K562 (cell line): ENCODE measurements at regions not wholly inside any gene's neighbourhood (a gene's known extent, or its start where the extent isn't known, plus 50 kb on each side); places are given as distances from the start of the nearest gene placed in this dataset.

Experiments used
- ATAC-seq: fragments of 200-7000 bp; cut with Tn5 transposase; 3 replicates; pipeline ENCODE4 v1.9.1; 2020; ENCODE audit warnings: moderate library complexity
- BruUV-seq: library from RNA; stranded (reverse); fragments of 400-500 nt; replicated peaks from 2 replicates; lab custom pipeline; 2021; lab: Mats Ljungman, UMichigan
- CTCF ChIA-PET: fragments of 300-600 bp; formaldehyde crosslinking; extraction: SDS; loops from one replicate; lab custom pipeline; 2021; ENCODE audit warnings: low intra/inter-chr PET ratio; lab: Yijun Ruan, JAX
- POLR2A ChIA-PET: fragments of 300-600, 350-650 bp; sonication (Branson Sonifier 250); formaldehyde crosslinking; extraction: SDS; loops from one replicate; lab custom pipeline; 2021; ENCODE audit warnings: antibody characterized with exemption, inconsistent platforms; lab: Yijun Ruan, JAX
- DNase-seq, 4 experiments: peaks; one replicate each; pipeline versions ENCODE4 v3.0.0 to v3.0.0-alpha.2; 2011 to 2018; ENCODE audit warnings: low spot score in 3 of 4, mixed read lengths in 3 of 4; ENCODE audit errors: extremely low read depth in 1 of 4
- FAIRE-seq: peaks from 2 replicates; lab custom pipeline; 2011; peaks lifted over from hg19 to GRCh38; lab: Jason Lieb, UNC
- H2AFZ ChIP-seq: 2 replicates; pipeline ENCODE4 v1.6.0; 2011; ENCODE audit warnings: low read depth, low read length, control low read depth, inconsistent platforms
- H3K27ac ChIP-seq: fragments of 200-600 bp; 3 replicates; pipeline ENCODE4 v1.8.0; 2011; ENCODE audit warnings: low read depth, mild to moderate bottlenecking, control low read depth, inconsistent platforms, low read length, moderate library complexity, mixed read lengths; ENCODE audit errors: extremely low read depth
- H3K27me3 ChIP-seq, 2 experiments: fragments of 300-600 bp in 1 of 2; 2 replicates in 1 of 2; 3 replicates in 1 of 2; pipeline versions ENCODE4 v1.6.0 to v1.8.0; 2011; ENCODE audit warnings: inconsistent platforms in 2 of 2, low read length in 2 of 2, mild to moderate bottlenecking in 1 of 2, mixed read lengths in 1 of 2, moderate library complexity in 1 of 2; ENCODE audit not compliant: control insufficient read depth in 2 of 2, insufficient read depth in 2 of 2
- H3K36me3 ChIP-seq: fragments of 300-600 bp; 3 replicates; pipeline ENCODE4 v1.8.0; 2011; ENCODE audit warnings: mild to moderate bottlenecking, low read length, inconsistent platforms; ENCODE audit not compliant: control insufficient read depth, insufficient read depth
- H3K4me1 ChIP-seq, 2 experiments: fragments of 200-600 bp in 1 of 2; replicated peaks in 1 of 2; 2 replicates in 1 of 2; 3 replicates in 1 of 2; pipeline versions ENCODE4 v1.5.1 to v1.8.0; 2011; ENCODE audit warnings: inconsistent platforms in 2 of 2, low read length in 2 of 2, mild to moderate bottlenecking in 1 of 2, mixed read lengths in 1 of 2, moderate library complexity in 1 of 2; ENCODE audit not compliant: control insufficient read depth in 2 of 2, insufficient read depth in 2 of 2
- H3K4me2 ChIP-seq: 2 replicates; pipeline ENCODE4 v1.6.1; 2011; ENCODE audit warnings: low read length, control low read depth, inconsistent platforms, mixed read lengths; ENCODE audit not compliant: insufficient read depth
- H3K4me3 ChIP-seq: fragments of 200-600 bp; sonication (generic), shearing (Covaris generic); 2 replicates; pipeline ENCODE4 v1.5.1; 2016; ENCODE audit warnings: control low read depth, inconsistent platforms
- H3K79me2 ChIP-seq: fragments of 200-600 bp; 3 replicates; pipeline ENCODE4 v1.8.0; 2011; ENCODE audit warnings: low read length, inconsistent platforms; ENCODE audit not compliant: control insufficient read depth, insufficient read depth
- H3K9ac ChIP-seq, 2 experiments: 2 replicates each; pipeline versions ENCODE4 v1.6.0 to v1.6.1; 2011; ENCODE audit warnings: low read depth in 2 of 2, low read length in 2 of 2, control low read depth in 1 of 2, inconsistent platforms in 1 of 2, mild to moderate bottlenecking in 1 of 2, mixed read lengths in 1 of 2; ENCODE audit not compliant: insufficient read depth in 1 of 2
- H3K9me1 ChIP-seq: one replicate; pipeline ENCODE4 v1.6.0; 2011; ENCODE audit warnings: inconsistent platforms, mild to moderate bottlenecking, low read length, moderate library complexity; ENCODE audit not compliant: control insufficient read depth, insufficient read depth
- H3K9me3 ChIP-seq: replicated peaks from 2 replicates; pipeline ENCODE4 v1.5.1; 2011; ENCODE audit warnings: low read depth, low read length, inconsistent platforms; ENCODE audit not compliant: control insufficient read depth, insufficient read depth
- H4K20me1 ChIP-seq: replicated peaks from 2 replicates; pipeline ENCODE4 v1.6.1; 2011; ENCODE audit warnings: low read length, inconsistent platforms, mixed read lengths; ENCODE audit not compliant: control insufficient read depth, insufficient read depth
- AFF1 ChIP-seq, 2 experiments: fragments of 450-650 bp; IDR thresholded peaks; 2 replicates each; pipeline ENCODE4 v1.6.1; 2018; ENCODE audit warnings: mild to moderate bottlenecking in 2 of 2, low read depth in 1 of 2; ENCODE audit not compliant: partially characterized antibody in 2 of 2
- ATF7 ChIP-seq: fragments of 450-650 bp; IDR thresholded peaks from 2 replicates; pipeline ENCODE4 v1.7.1; 2014; ENCODE audit warnings: mild to moderate bottlenecking, moderate library complexity
- EHMT2 ChIP-seq: fragments of 450-650 bp; IDR thresholded peaks from 2 replicates; pipeline ENCODE4 v1.6.1; 2018; ENCODE audit warnings: antibody characterized with exemption
- MCM5 ChIP-seq: fragments of 450-650 bp; IDR thresholded peaks from 2 replicates; pipeline ENCODE4 v1.6.1; 2016; ENCODE audit warnings: low read depth
- MEIS2 ChIP-seq: fragments of 450-650 bp; IDR thresholded peaks from 2 replicates; pipeline ENCODE4 v1.6.1; 2014; ENCODE audit warnings: mild to moderate bottlenecking; ENCODE audit not compliant: partially characterized antibody
- NELFE ChIP-seq: IDR thresholded peaks from 2 replicates; pipeline ENCODE4 v1.6.1; 2011; ENCODE audit warnings: mild to moderate bottlenecking; ENCODE audit not compliant: insufficient read depth, insufficient read length
- NR1H2 ChIP-seq: sonication (generic); formaldehyde crosslinking; IDR thresholded peaks from 2 replicates; pipeline ENCODE4 v1.4.0; 2020; ENCODE audit warnings: mild to moderate bottlenecking, missing genetic modification reagents
- SREBF2 ChIP-seq: sonication (generic); formaldehyde crosslinking; IDR thresholded peaks from 2 replicates; pipeline ENCODE4 v1.4.0; 2020; ENCODE audit warnings: mild to moderate bottlenecking, missing genetic modification reagents
- ZNF140 ChIP-seq: fragments of 250-450 bp; sonication (Bioruptor Pico); IDR thresholded peaks from 2 replicates; pipeline ENCODE4 v1.8.0; 2021; ENCODE audit warnings: moderate library complexity, mild to moderate bottlenecking, inconsistent platforms
- ZNF197 ChIP-seq: fragments of 200-800 bp; sonication (Bioruptor generic); IDR thresholded peaks from 2 replicates; pipeline ENCODE4 v1.6.1; 2016; ENCODE audit warnings: low read depth, missing genetic modification characterization, missing compliant biosample characterization
- WGBS: fragments of 100-300 bp; shearing (Covaris generic); methylation state at CpG from one replicate; pipeline ENCODE4 v1.1.6; 2016; ENCODE audit warnings: low coverage, mixed read lengths; ENCODE audit not compliant: insufficient coverage; ENCODE audit errors: missing lambda C conversion rate; 5-methylcytosine and 5-hydroxymethylcytosine counted together
- in situ Hi-C: fragments of 300-500 bp; cut with MboI; formaldehyde crosslinking; loops from 4 replicates; pipeline ENCODE4 v1.15.0; 2018; ENCODE audit warnings: inconsistent platforms, mixed read lengths
- intact Hi-C: fragments of 100-400 bp; cut with micrococcal nuclease; formaldehyde crosslinking; loops from 2 replicates; pipeline ENCODE4 v1.14.2; 2022

GRCh38 chr18:70387027-70387426 is 98.2 kb downstream of the SOCS6 start:
- no peaks in the 10 kb centered on the region for H3K79me2 ChIP-seq
- ChIA-PET CTCF (no interaction called here), POLR2A (no interaction called here)
- H3K36me3 ChIP-seq = no peaks in the 10 kb centered on the region
- peaks cover 6 to 7% of the 10 kb centered on the region in 2 experiments; a peak in 4 of 5 replicates for H3K4me1 ChIP-seq
- no peak overlapping the region for H3K9ac ChIP-seq
- no peak overlapping the region for H3K4me2 ChIP-seq
- H4K20me1 ChIP-seq = no peaks in the 10 kb centered on the region
- H3K27me3 ChIP-seq = no peaks in the 10 kb centered on the region
- H2AFZ ChIP-seq = no peak overlapping the region
- intact Hi-C loops (no loop called here), in situ Hi-C loops (no loop called here)
- no peak overlapping the region for H3K27ac ChIP-seq
- no peaks in the 10 kb centered on the region for H3K9me3 ChIP-seq
- DNase-seq (no peak), FAIRE-seq (no peak), ATAC-seq (no peak)
- TF ChIP-seq SREBF2 (CRISPR knock-in tag) = no peak
- peak; percentile 10 for TF ChIP-seq MEIS2
- no peak overlapping the region for H3K4me3 ChIP-seq
- WGBS = 33% methylated on average over 1 of the region's 1 CpG
- no peaks in the 10 kb centered on the region for H3K9me1 ChIP-seq
- BruUV-seq = no TSS peak

- no peaks in the 10 kb centered on the region for H3K79me2 ChIP-seq
- H2AFZ ChIP-seq = no peak overlapping the region
- H3K4me3 ChIP-seq = no peak overlapping the region
- TF ChIP-seq ATF7 (no peak), AFF1 (IDR thresholded peaks at IDR 0.05; ENCODE audit: low read depth in 1 of 2, partially characterized antibody in 2 of 2) (no peak), MCM5 (no peak), NELFE (no peak), NR1H2 (CRISPR knock-in tag) (no peak), ZNF140 (CRISPR knock-in tag) (no peak), ZNF197 (CRISPR knock-in tag) (no peak), EHMT2 (no peak)
- H4K20me1 ChIP-seq = no peaks in the 10 kb centered on the region
- POLR2A ChIA-PET = no interaction called here
- no peaks in the 10 kb centered on the region for H3K27me3 ChIP-seq
- H3K4me2 ChIP-seq = no peak overlapping the region
- no peaks in the 10 kb centered on the region for H3K9me1 ChIP-seq
- BruUV-seq = no TSS peak
- WGBS = 70% methylated on average over 3 of the region's 3 CpGs
- no peak overlapping the region for H3K9ac ChIP-seq
- peaks cover 6 to 9% of the 10 kb centered on the region in 2 experiments; a peak in 4 of 5 replicates for H3K4me1 ChIP-seq
- FAIRE-seq = no peak
- intact Hi-C loops (no loop called here), in situ Hi-C loops (no loop called here)
- ATAC-seq = no peak
- H3K36me3 ChIP-seq = no peaks in the 10 kb centered on the region
- H3K27ac ChIP-seq = no peak overlapping the region
- no peak for DNase-seq
- no peaks in the 10 kb centered on the region for H3K9me3 ChIP-seq
- CTCF ChIA-PET = no interaction called here
Measured at GRCh38 chr18:70386582-70386981, 97.7 kb downstream of the SOCS6 start.
